Right lobe of liver (tissue), 6 donors: ENCODE measurements at regions not wholly inside any gene's neighbourhood (a gene's known extent, or its start where the extent isn't known, plus 50 kb on each side); places are given as distances from the start of the nearest gene placed in this dataset.

Source experiments
- ATAC-seq, 4 donors: fragments of 200-7000 bp; cut with Tn5 transposase; one replicate each; pipeline ENCODE4 v1.9.1; 2020; ENCODE audit warnings: mild to moderate bottlenecking in 4 of 4, moderate library complexity in 4 of 4
- DNase-seq, 3 donors: peaks; one replicate each; pipeline ENCODE4 v3.0.0-alpha.2; 2020
- H3K27ac ChIP-seq, 3 donors: fragments of 200-600 bp; one replicate each; pipeline ENCODE4 v1.8.0; 2022
- H3K27me3 ChIP-seq, 2 donors: fragments of 200-600 bp; one replicate each; pipeline ENCODE4 v1.8.0; 2022
- H3K36me3 ChIP-seq, 4 donors: fragments of 200-600 bp; sonication (generic) in 1 of 4; one replicate each; pipeline versions ENCODE4 v1.5.1 to v1.8.0; 2017 to 2022; ENCODE audit warnings: control low read depth in 1 of 4
- H3K4me1 ChIP-seq, 4 donors: fragments of 200-600 bp; sonication (generic) in 1 of 4; one replicate each; pipeline versions ENCODE4 v1.5.1 to v1.8.0; 2017 to 2022; ENCODE audit warnings: control low read depth in 1 of 4
- H3K4me3 ChIP-seq, 3 donors: fragments of 200-600 bp; one replicate each; pipeline ENCODE4 v1.8.0; 2022
- H3K9me3 ChIP-seq, 4 donors: fragments of 200-600 bp; sonication (generic) in 1 of 4; one replicate each; pipeline versions ENCODE4 v1.5.1 to v1.8.0; 2017 to 2022; ENCODE audit warnings: control low read depth in 1 of 4
- CTCF ChIP-seq, 4 donors: fragments of 200-600 bp in 3 of 4; fragments of 450-650 bp in 1 of 4; IDR thresholded peaks; one replicate each; pipeline versions ENCODE4 v1.5.1 to v1.8.0; 2016 to 2022; ENCODE audit warnings: antibody characterized with exemption in 4 of 4, mild to moderate bottlenecking in 2 of 4
- POLR2A ChIP-seq: fragments of 450-650 bp; IDR thresholded peaks from one replicate; pipeline ENCODE4 v1.6.1; 2017; ENCODE audit warnings: antibody characterized with exemption, mild to moderate bottlenecking
- WGBS: methylation state at CpG from one replicate; pipeline ENCODE4 v1.1.6; 2018; ENCODE audit warnings: low coverage, low lambda C conversion rate; ENCODE audit not compliant: insufficient coverage; ENCODE audit errors: missing lambda C conversion rate; 5-methylcytosine and 5-hydroxymethylcytosine counted together
- intact Hi-C, 2 donors: fragments of 100-400 bp; cut with DNase I; formaldehyde crosslinking; loops; one replicate each; pipeline versions ENCODE4 v1.11.2 to v1.14.1; 2022
- donor health status: DM: no; HTN: yes; CAD: no.
- donor health status: DM: no; HTN: no; CAD: no.
- donor health status: DM: no; HTN: no; CAD: no.
- donor health status: DM: no; HTN: yes; CAD: no.
- donor health status: DM: no; HTN: yes; CAD: no.

- Histone ChIP-seq H3K9me3 (no peaks in the 10 kb centered on the region), H3K4me1 (peaks cover 0 to 12% (median 0%) of the 10 kb centered on the region in 4 donors), H3K4me3 (no peak overlapping the region), H3K36me3 (no peaks in the 10 kb centered on the region), H3K27me3 (no peaks in the 10 kb centered on the region), H3K27ac (no peak overlapping the region)
- TF ChIP-seq CTCF (IDR thresholded peaks at IDR 0.05) = no peak
- TF ChIP-seq POLR2A = no peak
- ATAC-seq = no peak
- WGBS = 93% methylated on average over 2 of the region's 2 CpGs
- no peak for DNase-seq
- intact Hi-C loops = no loop called here
Observed at GRCh38 chr6:26213334-26214075, 126.3 kb downstream of the HFE start.

GRCh38 chr6:26214803-26215584 is 127.8 kb downstream of the HFE start:
- no peak for TF ChIP-seq POLR2A
- no peak for TF ChIP-seq CTCF (IDR thresholded peaks at IDR 0.05)
- DNase-seq (no peak), ATAC-seq (no peak)
- Histone ChIP-seq H3K9me3 (no peaks in the 10 kb centered on the region), H3K27me3 (no peaks in the 10 kb centered on the region), H3K4me3 (peak overlapping the region; percentile 47 to 60 (median 53)), H3K36me3 (no peaks in the 10 kb centered on the region), H3K4me1 (peaks cover 0 to 12% (median 0%) of the 10 kb centered on the region in 4 donors), H3K27ac (peak overlapping the region in 1 of 3 donors; percentile 78)
- intact Hi-C loops = no loop called here
- 45% methylated on average over 26 of the region's 32 CpGs for WGBS

- TF ChIP-seq CTCF (IDR thresholded peaks at IDR 0.05) (no peak), POLR2A (no peak)
- DNase-seq (no peak), ATAC-seq (peak; percentile 45 to 62 (median 56))
- no peaks in the 10 kb centered on the region for H3K27me3 ChIP-seq
- WGBS = 3% methylated on average over 31 of the region's 31 CpGs
- no peaks in the 10 kb centered on the region for H3K9me3 ChIP-seq
- H3K4me1 ChIP-seq = peaks cover 0 to 12% (median 0%) of the 10 kb centered on the region in 4 donors
- no peaks in the 10 kb centered on the region for H3K36me3 ChIP-seq
- H3K4me3 ChIP-seq = peak overlapping the region; percentile 47 to 60 (median 53)
- intact Hi-C loops = no loop called here
- H3K27ac ChIP-seq = peak overlapping the region; percentile 78 to 87 (median 82)
Observed at GRCh38 chr6:26215585-26216358, 128.5 kb downstream of the HFE start.

GRCh38 chr6:26216359-26216885 is 129.2 kb downstream of the HFE start:
- no peaks in the 10 kb centered on the region for H3K9me3 ChIP-seq
- WGBS = under 1% methylated on average over 14 of the region's 22 CpGs
- TF ChIP-seq CTCF (IDR thresholded peaks at IDR 0.05) (no peak), POLR2A (peak; percentile 100)
- H3K4me3 ChIP-seq = peak overlapping the region; percentile 47 to 60 (median 53)
- ATAC-seq (peak; percentile 78 to 89 (median 86)), DNase-seq (peak; percentile 60 to 70 (median 69))
- intact Hi-C loops = no loop called here
- H3K4me1 ChIP-seq = peaks cover 0 to 12% (median 0%) of the 10 kb centered on the region in 4 donors
- H3K27ac ChIP-seq = peak overlapping the region; percentile 82 to 94 (median 87)
- H3K36me3 ChIP-seq = no peaks in the 10 kb centered on the region
- H3K27me3 ChIP-seq = no peaks in the 10 kb centered on the region
